ENCODE measurements at regions not wholly inside any gene's neighbourhood (a gene's known extent, or its start where the extent isn't known, plus 50 kb on each side); places are given as distances from the start of the nearest gene placed in this dataset.

- no peak overlapping the region for H3K4me3 ChIP-seq (ENCODE audit: low read depth, low read length)
- H3K9me3 ChIP-seq (ENCODE audit: control insufficient read depth, insufficient read depth, low read length): no peaks in the 10 kb centered on the region
- no peak overlapping the region for H3K9ac ChIP-seq (ENCODE audit: low read depth, low read length)
- H3K36me3 ChIP-seq (ENCODE audit: control insufficient read depth, insufficient read depth, low read length): no peaks in the 10 kb centered on the region
- no peaks in the 10 kb centered on the region for H3K27me3 ChIP-seq (ENCODE audit: control insufficient read depth, insufficient read depth, low read length)
- H3K4me1 ChIP-seq (ENCODE audit: control insufficient read depth, insufficient read depth, low read length): no peaks in the 10 kb centered on the region
Observed at GRCh38 chr4:125911058-125911457, 596.3 kb downstream of the FAT4 start.

- Histone ChIP-seq H3K4me3 (ENCODE audit: low read depth, low read length) (no peak overlapping the region), H3K36me3 (ENCODE audit: control insufficient read depth, insufficient read depth, low read length) (no peaks in the 10 kb centered on the region), H3K9ac (ENCODE audit: low read depth, low read length) (no peak overlapping the region)
Observed at GRCh38 chr4:125911481-125911880, 596.7 kb downstream of the FAT4 start.

GRCh38 chr4:125917559-125917958 is 602.8 kb downstream of the FAT4 start:
- no peaks in the 10 kb centered on the region for H3K9me3 ChIP-seq (ENCODE audit: control insufficient read depth, insufficient read depth, low read length)
- H3K27me3 ChIP-seq (ENCODE audit: control insufficient read depth, insufficient read depth, low read length): no peaks in the 10 kb centered on the region
- no peaks in the 10 kb centered on the region for H3K4me1 ChIP-seq (ENCODE audit: control insufficient read depth, insufficient read depth, low read length)
- H3K36me3 ChIP-seq (ENCODE audit: control insufficient read depth, insufficient read depth, low read length): no peaks in the 10 kb centered on the region
- no peak overlapping the region for H3K4me3 ChIP-seq (ENCODE audit: low read depth, low read length)
- no peak overlapping the region for H3K9ac ChIP-seq (ENCODE audit: low read depth, low read length)

More at GRCh38 chr4:125911481-125911880, 596.7 kb downstream of the FAT4 start:
- H3K27me3 ChIP-seq (ENCODE audit: control insufficient read depth, insufficient read depth, low read length): no peaks in the 10 kb centered on the region
- no peaks in the 10 kb centered on the region for H3K9me3 ChIP-seq (ENCODE audit: control insufficient read depth, insufficient read depth, low read length)
- H3K4me1 ChIP-seq (ENCODE audit: control insufficient read depth, insufficient read depth, low read length): no peaks in the 10 kb centered on the region

GRCh38 chr4:125928652-125929051 is 613.9 kb downstream of the FAT4 start:
- H3K9ac ChIP-seq (ENCODE audit: low read depth, low read length): no peak overlapping the region
- H3K4me1 ChIP-seq (ENCODE audit: control insufficient read depth, insufficient read depth, low read length): no peaks in the 10 kb centered on the region
- no peaks in the 10 kb centered on the region for H3K27me3 ChIP-seq (ENCODE audit: control insufficient read depth, insufficient read depth, low read length)
- no peaks in the 10 kb centered on the region for H3K9me3 ChIP-seq (ENCODE audit: control insufficient read depth, insufficient read depth, low read length)
- H3K4me3 ChIP-seq (ENCODE audit: low read depth, low read length): no peak overlapping the region
- H3K36me3 ChIP-seq (ENCODE audit: control insufficient read depth, insufficient read depth, low read length): no peaks in the 10 kb centered on the region

GRCh38 chr4:125938541-125938940 is 623.8 kb downstream of the FAT4 start:
- no peaks in the 10 kb centered on the region for H3K4me1 ChIP-seq (ENCODE audit: control insufficient read depth, insufficient read depth, low read length)
- H3K4me3 ChIP-seq (ENCODE audit: low read depth, low read length): no peak overlapping the region
- H3K9me3 ChIP-seq (ENCODE audit: control insufficient read depth, insufficient read depth, low read length): no peaks in the 10 kb centered on the region
- no peaks in the 10 kb centered on the region for H3K27me3 ChIP-seq (ENCODE audit: control insufficient read depth, insufficient read depth, low read length)
- no peak overlapping the region for H3K9ac ChIP-seq (ENCODE audit: low read depth, low read length)
- no peaks in the 10 kb centered on the region for H3K36me3 ChIP-seq (ENCODE audit: control insufficient read depth, insufficient read depth, low read length)

GRCh38 chr4:125940426-125940825 is 625.7 kb downstream of the FAT4 start:
- Histone ChIP-seq H3K4me1 (ENCODE audit: control insufficient read depth, insufficient read depth, low read length) (no peaks in the 10 kb centered on the region), H3K4me3 (ENCODE audit: low read depth, low read length) (no peak overlapping the region), H3K27me3 (ENCODE audit: control insufficient read depth, insufficient read depth, low read length) (no peaks in the 10 kb centered on the region), H3K9ac (ENCODE audit: low read depth, low read length) (no peak overlapping the region), H3K9me3 (ENCODE audit: control insufficient read depth, insufficient read depth, low read length) (no peaks in the 10 kb centered on the region), H3K36me3 (ENCODE audit: control insufficient read depth, insufficient read depth, low read length) (no peaks in the 10 kb centered on the region)

GRCh38 chr4:125944966-125945365 is 630.2 kb downstream of the FAT4 start:
- no peak overlapping the region for H3K4me3 ChIP-seq (ENCODE audit: low read depth, low read length)
- no peaks in the 10 kb centered on the region for H3K27me3 ChIP-seq (ENCODE audit: control insufficient read depth, insufficient read depth, low read length)
- no peaks in the 10 kb centered on the region for H3K9me3 ChIP-seq (ENCODE audit: control insufficient read depth, insufficient read depth, low read length)
- H3K9ac ChIP-seq (ENCODE audit: low read depth, low read length): no peak overlapping the region
- no peaks in the 10 kb centered on the region for H3K4me1 ChIP-seq (ENCODE audit: control insufficient read depth, insufficient read depth, low read length)
- no peaks in the 10 kb centered on the region for H3K36me3 ChIP-seq (ENCODE audit: control insufficient read depth, insufficient read depth, low read length)

- H3K9me3 ChIP-seq (ENCODE audit: control insufficient read depth, insufficient read depth, low read length): no peaks in the 10 kb centered on the region
- H3K27me3 ChIP-seq (ENCODE audit: control insufficient read depth, insufficient read depth, low read length): no peaks in the 10 kb centered on the region
- H3K9ac ChIP-seq (ENCODE audit: low read depth, low read length): no peak overlapping the region
- no peaks in the 10 kb centered on the region for H3K36me3 ChIP-seq (ENCODE audit: control insufficient read depth, insufficient read depth, low read length)
- H3K4me1 ChIP-seq (ENCODE audit: control insufficient read depth, insufficient read depth, low read length): no peaks in the 10 kb centered on the region
- no peak overlapping the region for H3K4me3 ChIP-seq (ENCODE audit: low read depth, low read length)
Observed at GRCh38 chr4:125948021-125948420, 633.3 kb downstream of the FAT4 start.

GRCh38 chr4:125951261-125951887 is 636.6 kb downstream of the FAT4 start:
- no peaks in the 10 kb centered on the region for H3K4me1 ChIP-seq (ENCODE audit: control insufficient read depth, insufficient read depth, low read length)
- H3K4me3 ChIP-seq (ENCODE audit: low read depth, low read length): no peak overlapping the region
- H3K36me3 ChIP-seq (ENCODE audit: control insufficient read depth, insufficient read depth, low read length): no peaks in the 10 kb centered on the region
- no peak overlapping the region for H3K9ac ChIP-seq (ENCODE audit: low read depth, low read length)
- H3K9me3 ChIP-seq (ENCODE audit: control insufficient read depth, insufficient read depth, low read length): no peaks in the 10 kb centered on the region
- H3K27me3 ChIP-seq (ENCODE audit: control insufficient read depth, insufficient read depth, low read length): no peaks in the 10 kb centered on the region

- H3K9ac ChIP-seq (ENCODE audit: low read depth, low read length): no peak overlapping the region
- no peaks in the 10 kb centered on the region for H3K27me3 ChIP-seq (ENCODE audit: control insufficient read depth, insufficient read depth, low read length)
- no peaks in the 10 kb centered on the region for H3K36me3 ChIP-seq (ENCODE audit: control insufficient read depth, insufficient read depth, low read length)
- no peaks in the 10 kb centered on the region for H3K9me3 ChIP-seq (ENCODE audit: control insufficient read depth, insufficient read depth, low read length)
- H3K4me1 ChIP-seq (ENCODE audit: control insufficient read depth, insufficient read depth, low read length): no peaks in the 10 kb centered on the region
- H3K4me3 ChIP-seq (ENCODE audit: low read depth, low read length): no peak overlapping the region
Observed at GRCh38 chr4:125952631-125953030, 637.9 kb downstream of the FAT4 start.

GRCh38 chr4:125956276-125956675 is 641.5 kb downstream of the FAT4 start:
- H3K9me3 ChIP-seq (ENCODE audit: control insufficient read depth, insufficient read depth, low read length): no peaks in the 10 kb centered on the region
- no peak overlapping the region for H3K4me3 ChIP-seq (ENCODE audit: low read depth, low read length)
- no peak overlapping the region for H3K9ac ChIP-seq (ENCODE audit: low read depth, low read length)
- no peaks in the 10 kb centered on the region for H3K4me1 ChIP-seq (ENCODE audit: control insufficient read depth, insufficient read depth, low read length)
- no peaks in the 10 kb centered on the region for H3K27me3 ChIP-seq (ENCODE audit: control insufficient read depth, insufficient read depth, low read length)
- no peaks in the 10 kb centered on the region for H3K36me3 ChIP-seq (ENCODE audit: control insufficient read depth, insufficient read depth, low read length)

GRCh38 chr4:125958519-125958918 is 643.8 kb downstream of the FAT4 start:
- Histone ChIP-seq H3K36me3 (ENCODE audit: control insufficient read depth, insufficient read depth, low read length) (no peaks in the 10 kb centered on the region), H3K9ac (ENCODE audit: low read depth, low read length) (no peak overlapping the region), H3K4me1 (ENCODE audit: control insufficient read depth, insufficient read depth, low read length) (no peaks in the 10 kb centered on the region), H3K9me3 (ENCODE audit: control insufficient read depth, insufficient read depth, low read length) (no peaks in the 10 kb centered on the region), H3K27me3 (ENCODE audit: control insufficient read depth, insufficient read depth, low read length) (no peaks in the 10 kb centered on the region), H3K4me3 (ENCODE audit: low read depth, low read length) (no peak overlapping the region)
